NCI-H526 treated with DMSO at 0.1 percent for 48 hours (cell line): ENCODE measurements at regions not wholly inside any gene's neighbourhood (a gene's known extent, or its start where the extent isn't known, plus 50 kb on each side); places are given as distances from the start of the nearest gene placed in this dataset.

Experiments
- DNase-seq: peaks from one replicate; lab custom pipeline; 2025; lab: John Stamatoyannopoulos, UW

DNA sequence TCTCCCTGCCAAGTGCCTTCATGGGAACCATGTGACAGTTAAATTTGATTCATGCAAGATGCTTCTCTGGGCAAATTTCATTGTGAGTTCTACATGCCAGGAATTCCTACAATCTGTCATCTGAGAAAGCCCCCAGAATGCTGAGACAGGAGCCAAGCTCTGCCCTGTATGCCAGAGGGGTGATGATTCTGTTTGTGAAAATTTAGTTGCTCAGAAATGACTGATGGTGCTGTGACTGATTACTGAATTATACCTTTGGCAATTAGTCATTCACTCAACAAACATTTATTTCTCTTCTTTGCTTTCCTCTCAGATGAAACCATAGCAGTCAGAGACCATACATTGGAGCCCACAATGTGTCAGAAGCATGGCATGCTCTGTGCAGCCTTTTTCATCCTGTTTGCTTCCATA, 69.0 kb upstream of the ZBED5 start:
- no peak for DNase-seq

DNA sequence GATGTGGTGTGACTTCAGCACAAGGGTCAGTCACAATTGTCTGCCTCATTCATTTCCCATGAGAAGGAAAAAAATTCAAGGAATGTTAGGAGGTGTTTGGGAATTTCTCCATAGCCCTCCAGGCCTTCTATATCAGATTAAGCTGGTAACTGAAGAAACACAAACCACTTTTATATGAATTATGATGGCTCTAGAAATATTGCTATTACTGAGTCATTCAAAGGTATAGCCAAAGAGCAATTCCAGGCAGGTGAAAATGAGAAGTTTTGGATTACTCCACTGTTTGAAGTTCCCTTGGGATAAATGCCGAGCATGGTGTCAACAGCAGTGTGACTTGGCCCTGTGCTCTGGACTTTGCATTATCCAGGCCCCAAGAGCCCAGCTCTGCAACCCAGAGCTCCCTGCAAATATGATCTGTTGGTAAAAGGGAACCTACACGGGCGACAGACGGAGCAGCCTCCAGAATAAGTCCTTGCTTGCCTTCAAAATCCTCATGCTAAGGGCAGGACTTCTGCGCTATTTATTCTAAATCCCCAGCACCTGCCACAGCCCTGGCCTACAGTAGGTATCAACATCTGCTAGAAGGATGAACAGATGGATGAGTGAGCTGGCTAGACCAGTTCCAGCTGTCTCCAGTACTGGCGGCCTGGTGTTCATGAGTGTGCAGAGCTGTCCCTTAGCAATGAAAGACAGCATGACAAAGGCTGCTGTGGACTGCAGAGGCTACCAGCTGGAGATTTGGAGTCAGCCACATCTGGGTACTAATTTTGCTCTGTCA, 67.5 kb upstream of the ZBED5 start:
- DNase-seq: peak; percentile 16

DNA sequence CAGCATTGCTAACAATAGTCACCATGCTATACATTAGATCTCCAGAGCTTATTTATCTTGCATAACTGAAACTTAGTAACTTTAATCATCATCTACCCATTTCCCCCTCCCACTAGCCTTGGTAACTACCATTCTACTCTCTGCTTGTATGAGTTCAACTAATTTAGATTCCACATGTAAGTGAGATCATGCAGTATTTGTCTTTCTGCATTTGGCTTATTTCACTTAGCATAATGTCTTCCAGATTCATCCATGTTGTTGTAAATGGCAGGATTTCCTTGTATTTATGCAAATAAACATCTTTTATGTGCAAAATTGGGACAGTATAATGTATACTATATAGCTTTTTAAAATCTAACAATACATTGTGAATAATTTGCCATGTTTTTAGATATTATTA, 66.0 kb upstream of the ZBED5 start:
- no peak for DNase-seq

DNA sequence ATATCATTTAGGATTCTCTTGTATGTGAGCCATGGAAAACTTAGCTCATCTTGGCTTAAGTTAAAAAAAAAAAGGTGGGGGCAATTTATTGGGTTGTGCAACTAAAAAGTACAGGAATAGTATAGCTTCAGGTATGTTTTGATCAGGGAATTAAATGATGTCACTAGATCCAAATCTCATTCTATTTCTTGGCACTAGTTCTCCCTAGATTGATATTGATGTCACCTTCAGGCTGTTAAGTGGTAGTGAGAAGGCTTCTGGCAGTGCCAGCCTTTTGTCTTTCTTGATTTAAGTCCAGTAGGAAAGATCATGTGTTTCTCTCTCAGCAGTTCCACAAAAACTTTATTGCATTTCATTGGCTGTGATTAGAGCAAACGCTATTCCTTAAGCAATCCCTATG, 65.0 kb upstream of the ZBED5 start:
- DNase-seq: no peak

DNA sequence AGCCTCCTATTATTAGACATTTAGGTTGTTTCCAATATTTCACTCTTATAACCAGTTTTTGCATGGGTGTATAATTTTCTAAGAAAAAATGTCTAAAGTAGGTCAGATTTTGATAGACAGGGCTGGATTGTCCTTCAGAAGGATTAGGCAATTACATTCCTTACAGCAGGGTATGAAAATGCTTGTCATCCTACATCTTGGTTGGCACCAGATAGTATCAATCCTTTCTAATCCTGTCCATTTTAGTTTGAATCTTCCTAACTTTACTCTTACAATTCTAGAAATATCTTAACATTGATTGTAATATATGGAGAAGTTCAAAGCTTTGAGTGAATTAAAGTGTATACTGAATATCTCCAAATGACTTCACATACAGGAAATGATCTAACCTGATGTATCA, 63.0 kb upstream of the ZBED5 start:
- DNase-seq: no peak

DNA sequence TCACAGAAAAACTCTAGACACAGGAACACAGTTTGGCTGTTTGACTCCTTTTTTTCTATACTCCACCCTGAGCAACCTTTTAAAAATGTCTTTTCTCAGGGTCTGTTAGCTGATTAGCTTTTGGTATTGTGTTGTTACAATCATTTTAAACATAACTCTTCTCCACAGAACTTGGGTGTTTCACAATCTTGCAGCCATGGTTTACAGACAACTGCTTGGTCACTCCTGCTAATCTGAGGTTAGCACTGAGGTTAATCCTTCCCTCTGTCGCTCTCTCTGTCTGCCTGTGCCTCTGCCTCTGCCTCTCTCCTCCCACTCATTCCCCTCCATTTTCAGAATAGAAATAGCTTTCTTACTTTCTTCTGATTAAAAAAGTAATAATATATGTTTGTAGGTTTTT, 62.4 kb upstream of the ZBED5 start:
- DNase-seq: no peak

DNA sequence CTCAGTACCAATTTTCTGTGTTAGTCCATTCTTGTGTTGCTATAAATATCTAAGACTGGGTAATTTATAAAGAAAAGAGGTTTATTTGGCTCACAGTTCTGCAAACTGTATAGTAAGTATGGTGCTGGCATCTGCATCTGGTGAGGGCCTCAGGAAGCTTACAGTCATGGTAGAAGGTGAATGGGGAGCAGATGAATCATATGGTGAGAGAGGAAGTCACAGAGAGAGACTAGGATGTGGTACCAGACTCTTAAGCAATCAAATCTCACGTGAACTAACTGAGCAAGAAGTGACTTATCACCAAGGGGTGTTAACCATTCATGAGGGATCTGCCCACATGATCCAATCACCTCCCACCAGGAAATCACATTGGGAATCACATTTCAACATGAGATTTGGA, 60.8 kb upstream of the ZBED5 start:
- no peak for DNase-seq

DNA sequence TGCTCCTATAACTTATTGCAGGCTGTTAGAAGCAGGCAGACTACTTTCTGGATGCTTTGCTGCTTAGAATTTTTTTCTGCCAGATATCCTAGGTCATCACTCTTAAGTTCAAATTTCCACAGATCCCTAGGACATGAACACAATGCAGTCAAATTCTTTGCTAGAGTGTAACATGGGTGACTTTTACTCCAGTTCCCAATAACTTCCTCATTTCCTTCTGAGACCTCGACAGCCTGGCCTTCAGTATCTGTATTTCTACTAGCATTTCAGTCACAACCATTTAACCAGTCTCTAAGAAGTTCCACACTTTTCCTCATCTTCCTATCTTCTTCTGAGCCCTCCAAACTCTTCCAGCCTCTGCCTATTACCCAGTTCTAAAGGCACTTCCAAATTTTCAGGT, 60.4 kb upstream of the ZBED5 start:
- DNase-seq: no peak

DNA sequence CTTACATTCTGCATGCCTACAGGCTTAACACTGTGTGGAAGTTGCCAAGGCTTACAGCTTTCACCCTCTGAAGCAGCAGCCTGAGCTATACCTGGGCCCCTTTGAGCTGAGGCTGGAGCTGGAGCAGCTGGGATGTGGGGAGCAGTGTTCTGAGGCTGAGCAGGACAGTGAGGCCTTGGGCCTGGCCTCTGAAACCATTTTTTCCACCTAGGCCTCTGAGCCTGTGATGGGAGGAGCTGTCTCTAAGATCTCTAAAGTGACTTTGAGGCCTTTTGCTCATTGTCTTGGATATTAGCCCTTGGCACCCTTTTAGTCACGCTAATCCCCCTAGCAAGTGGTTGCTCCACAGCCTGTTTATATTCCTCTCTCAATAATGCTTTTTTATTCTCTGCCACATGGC, 59.9 kb upstream of the ZBED5 start:
- no peak for DNase-seq

DNA sequence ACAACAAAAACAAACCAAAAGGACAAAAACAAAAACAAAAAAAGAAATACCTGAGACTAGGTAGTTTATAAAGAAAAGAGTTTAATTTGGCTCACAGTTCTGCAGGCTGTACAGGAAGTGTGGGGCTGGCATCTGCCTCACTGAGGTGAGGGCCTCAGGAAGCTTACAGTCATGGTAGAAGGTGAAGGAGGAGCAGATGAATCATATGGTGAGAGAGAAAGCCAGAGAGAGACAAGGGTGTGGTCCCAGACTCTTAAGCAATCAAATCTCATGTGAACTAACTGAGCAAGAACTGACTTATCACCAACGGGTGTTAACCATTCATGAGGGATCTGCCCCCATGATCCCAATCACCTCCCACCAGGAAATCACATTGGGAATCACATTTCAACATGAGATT, 58.8 kb upstream of the ZBED5 start:
- no peak for DNase-seq

DNA sequence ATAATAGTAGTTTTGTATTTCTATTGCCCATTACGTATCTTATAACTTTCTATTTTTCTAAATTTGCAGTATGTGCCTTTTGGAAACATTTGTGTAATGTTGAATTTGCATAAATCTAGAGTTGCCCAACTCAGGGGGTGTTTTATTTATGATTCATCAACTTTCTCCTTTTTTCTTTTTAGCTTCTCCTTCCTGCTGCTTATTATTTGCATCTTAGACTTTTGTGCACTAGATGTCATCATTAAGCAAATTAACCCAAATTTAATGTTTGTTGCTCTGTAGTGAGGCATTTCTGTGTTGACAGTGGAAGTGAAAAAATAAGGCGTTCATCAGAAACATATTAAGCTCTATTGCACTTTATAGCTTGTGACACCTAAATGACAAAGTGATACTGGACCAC, 56.2 kb upstream of the ZBED5 start:
- peak; percentile 76 for DNase-seq

DNA sequence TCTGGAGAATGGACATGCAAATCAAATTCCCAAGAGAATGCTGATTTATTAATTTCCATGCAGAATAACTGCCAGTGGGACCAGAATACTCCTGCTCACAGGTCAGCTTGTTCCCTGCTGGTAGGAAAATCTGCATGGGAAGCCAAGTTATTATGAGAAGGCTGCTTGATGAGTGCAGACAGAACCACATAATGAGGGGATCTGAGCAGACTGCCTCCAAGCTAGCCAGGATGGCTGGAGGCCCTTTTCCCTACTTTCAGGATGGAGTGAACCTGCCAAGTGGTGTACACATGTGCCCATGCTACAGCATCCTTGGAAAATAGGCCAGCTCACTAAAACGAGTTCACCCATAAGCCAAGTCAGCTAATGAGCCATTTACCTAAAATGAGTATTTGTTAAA, 55.2 kb upstream of the ZBED5 start:
- peak; percentile 96 for DNase-seq

DNA sequence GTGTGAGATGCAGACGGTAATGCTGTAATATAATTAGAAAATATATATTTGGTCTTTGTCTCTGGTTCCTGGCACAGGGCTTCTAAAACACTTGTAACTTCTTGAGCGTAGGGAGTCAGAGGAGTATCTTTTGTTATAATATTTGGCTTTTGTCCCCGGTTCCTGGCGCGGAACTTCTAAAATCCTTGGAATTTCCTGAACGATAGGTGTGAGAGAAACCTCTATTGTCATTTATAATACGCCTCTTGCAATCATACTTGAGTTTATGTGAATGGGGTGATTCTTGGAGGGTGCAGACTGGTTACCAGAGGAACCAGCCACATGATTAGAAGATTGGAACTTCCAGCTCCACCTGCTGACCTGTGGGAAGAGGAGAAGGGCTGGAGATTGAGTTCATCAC, 54.1 kb upstream of the ZBED5 start:
- DNase-seq: no peak

DNA sequence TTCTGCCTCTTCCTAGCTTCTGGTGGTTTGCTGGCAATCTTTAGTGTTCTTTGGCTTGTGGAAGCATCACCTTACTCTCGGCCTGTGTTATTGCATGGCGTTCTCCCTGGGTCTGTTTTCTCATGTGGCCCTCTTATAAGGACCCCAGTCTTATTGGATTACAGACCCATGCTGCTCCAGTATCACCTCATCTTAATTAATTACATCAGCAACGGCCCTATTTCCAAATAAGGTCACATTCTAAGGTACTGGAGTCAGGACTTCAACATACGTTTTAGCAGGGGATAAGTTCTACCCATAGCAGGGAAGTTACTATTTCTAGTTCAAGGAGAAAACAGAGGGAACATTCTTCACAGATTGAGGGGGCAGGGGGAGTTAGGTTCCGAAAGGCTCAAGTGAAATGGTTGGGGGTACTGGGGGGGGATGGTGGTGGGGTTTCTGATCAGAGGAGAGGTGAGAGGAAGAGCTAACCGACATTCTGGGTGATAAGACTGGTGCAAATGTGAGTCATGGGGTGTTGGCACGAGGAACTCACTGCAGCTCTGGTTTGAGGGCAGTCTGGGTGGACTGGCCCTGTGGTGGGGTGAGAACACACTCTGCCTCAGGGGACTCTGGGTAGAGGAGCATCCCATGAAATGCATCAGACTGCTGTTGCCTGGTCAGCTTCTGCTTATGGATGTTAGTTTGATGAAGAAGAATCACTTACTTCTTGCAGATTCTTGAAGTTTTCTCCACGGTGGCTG, 51.5 kb upstream of the ZBED5 start:
- DNase-seq: no peak

DNA sequence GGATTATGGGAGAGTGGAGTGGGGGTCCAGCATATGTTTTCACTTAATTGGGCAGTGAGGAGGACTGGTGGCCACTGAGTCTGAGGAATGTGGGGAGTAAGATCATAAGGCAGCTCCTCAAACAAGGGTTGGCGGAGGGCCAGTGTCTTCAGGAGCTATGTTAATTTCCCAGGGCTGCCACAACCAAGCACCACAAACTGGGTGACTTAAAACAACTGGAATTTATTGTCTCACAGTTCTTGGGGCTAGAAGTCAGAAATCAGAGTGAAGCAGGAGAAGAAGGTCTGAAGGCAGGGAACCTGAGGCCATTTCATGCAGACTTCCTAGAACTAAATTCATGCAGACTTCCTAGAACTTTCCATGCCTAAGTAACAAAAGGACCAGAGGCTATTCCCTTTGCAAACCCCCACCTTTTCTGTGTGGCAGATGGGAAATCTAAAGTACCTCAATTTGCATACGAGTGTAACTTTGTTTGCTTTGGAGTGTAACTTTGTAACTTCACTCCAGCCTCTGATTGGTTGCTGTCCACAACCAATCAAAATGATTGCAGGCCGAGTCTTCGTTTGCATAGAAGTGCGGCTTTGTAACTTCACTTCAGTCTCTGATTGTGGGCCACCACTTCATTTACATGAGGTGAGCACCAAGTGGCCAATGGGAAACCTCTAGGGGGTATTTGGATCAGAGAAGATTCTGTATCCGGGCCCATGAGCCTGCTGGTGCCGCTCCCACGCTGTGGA, 50.5 kb upstream of the ZBED5 start:
- peak; percentile 15 for DNase-seq
